ENCODE measurements at regions not wholly inside any gene's neighbourhood (a gene's known extent, or its start where the extent isn't known, plus 50 kb on each side); places are given as distances from the start of the nearest gene placed in this dataset.
"Not testable (repeated sequence)": the region's sequence is repeated elsewhere in the genome, so short reads cannot be mapped to it uniquely, and the experiment has no call there.

DNA sequence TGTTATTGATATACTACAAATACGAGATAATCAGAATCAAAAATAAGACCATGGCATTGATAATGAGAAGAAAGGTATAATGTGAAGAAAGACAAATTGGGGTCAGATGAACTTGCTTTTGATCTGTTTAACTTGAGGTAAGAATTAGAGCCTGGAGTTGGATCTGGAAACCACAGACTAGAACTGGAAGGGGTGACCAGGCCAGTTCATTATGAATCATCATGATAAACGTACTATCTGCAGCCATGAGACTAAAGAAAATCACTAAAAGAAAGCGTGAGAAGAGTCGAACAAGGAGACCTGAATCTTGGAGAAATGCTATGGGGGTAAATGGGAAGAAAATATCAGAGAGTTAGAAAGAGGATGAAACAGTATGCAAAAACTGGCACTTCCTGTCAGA, 967.5 kb downstream of the NR2F1-AS1 start:
- DNase-seq, result no peak

DNA sequence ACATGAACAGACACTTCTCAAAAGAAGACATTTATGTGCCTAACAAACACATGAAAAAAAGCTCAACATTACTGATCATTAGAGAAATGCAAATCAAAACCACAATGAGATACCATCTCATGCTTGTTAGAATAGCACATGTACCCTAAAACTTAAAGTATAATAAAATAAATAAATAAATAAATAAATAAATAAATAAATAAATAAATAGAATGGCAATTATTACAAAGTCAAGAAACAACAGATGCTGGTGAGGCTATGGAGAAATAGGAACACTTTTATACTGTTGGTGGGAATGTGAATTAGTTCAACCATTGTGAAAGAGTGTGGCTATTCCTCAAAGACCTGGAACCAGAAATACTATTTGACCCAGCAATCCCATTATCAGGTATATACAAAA, 970.6 kb downstream of the NR2F1-AS1 start:
- DNase-seq, result not testable (repeated sequence)

DNA sequence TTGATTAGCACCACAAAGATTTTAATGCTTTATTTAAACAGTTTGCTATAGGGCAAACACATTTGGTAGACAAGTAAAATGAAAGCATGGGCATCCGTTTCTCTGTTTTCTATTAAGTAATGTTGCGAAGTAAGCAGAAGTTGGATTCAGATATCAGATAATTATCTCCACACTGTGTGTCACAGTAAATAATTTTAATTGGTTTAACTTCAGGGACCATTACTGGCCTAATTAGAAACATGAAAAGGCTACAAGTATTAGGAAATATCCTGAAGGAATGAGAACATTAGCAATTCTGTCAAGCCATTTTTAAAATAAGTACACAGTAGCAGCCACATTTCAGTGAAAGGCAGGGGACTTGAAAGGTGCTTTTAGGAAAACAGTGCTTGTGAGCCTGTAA, 975.4 kb downstream of the NR2F1-AS1 start:
- no peak for DNase-seq

DNA sequence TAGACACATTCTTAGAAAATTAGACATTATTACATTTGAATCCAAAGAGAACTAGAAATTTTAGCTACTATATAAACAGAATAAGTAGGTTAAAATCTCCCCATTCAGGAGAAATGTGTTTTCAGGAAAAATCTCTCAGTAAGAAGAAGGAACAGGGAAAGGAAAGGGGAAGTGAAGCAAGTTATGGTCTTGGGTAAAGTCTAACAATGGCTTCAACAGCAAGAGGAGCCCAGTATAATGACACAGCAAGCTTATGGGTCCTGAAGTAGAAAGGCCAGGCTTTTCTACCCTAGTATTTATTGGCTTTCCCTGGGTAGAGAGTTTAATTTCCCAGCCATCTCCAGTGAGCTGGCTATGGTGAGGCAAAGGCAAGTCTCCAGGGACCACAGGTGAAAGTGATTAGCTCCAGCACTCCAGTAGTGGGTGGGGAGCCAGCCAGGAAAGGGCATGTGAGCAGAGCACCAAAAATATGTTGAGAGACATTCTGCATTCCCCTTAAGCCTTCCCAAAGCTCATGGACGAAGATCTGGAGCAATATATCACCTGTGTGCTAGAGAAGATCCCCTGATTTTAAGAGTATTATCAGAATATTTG, 981.7 kb downstream of the NR2F1-AS1 start:
- no peak for DNase-seq

DNA sequence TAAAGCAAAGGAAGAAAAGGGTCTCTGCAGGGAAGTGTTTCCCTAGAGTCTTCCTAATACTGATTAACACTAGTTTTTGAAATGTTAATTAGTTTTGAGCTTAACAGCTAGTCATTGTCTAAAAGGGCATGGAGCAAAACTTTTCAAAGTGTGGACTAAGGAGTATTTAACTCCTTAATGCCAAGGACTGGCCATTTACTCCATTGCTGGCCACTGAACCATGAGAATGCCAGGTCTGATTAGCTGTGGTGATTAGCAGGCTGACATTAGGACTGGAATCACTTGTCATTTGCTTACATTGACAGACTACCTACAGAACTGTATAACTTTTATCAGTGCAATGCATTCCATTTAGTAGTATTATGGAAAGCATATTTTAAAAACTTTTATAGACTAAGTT, 987.0 kb downstream of the NR2F1-AS1 start:
- no peak for DNase-seq

DNA sequence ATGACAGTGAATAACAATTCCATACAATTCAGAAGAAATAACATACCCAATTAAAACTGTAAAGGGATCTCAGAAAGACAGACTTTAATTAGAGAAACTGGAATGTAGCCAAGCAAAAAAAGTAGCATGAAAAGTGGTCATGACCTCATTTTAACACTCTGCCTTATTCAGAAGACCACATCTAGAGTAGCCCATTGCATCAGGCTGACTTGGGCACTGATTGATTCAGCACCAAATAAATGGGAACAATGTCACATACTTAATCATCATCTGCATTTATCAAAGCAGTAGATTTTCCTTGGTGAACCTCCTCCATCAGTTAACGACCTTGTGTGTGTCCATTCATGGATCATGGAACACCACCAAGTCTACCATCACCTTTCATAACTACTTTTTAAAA, 992.1 kb downstream of the NR2F1-AS1 start:
- DNase-seq, result no peak

DNA sequence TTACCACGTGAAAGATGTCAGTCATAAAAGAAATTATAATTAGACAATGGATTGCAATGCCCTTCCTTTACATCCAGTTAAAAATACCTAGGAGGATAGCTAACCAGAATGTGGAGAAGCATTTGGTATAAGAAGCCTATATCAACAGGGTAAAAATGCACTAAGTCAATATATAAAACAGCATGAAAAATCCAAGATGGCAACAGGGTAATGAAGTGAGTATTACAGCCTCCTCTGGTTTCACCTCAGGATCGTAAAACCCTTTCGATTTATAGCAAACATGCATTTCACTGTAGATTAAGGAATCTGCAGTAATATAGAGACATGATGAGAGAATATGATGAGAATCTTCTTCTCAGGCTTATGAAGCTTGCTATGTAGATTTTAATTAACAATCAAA, 999.3 kb downstream of the NR2F1-AS1 start:
- DNase-seq, result no peak

DNA sequence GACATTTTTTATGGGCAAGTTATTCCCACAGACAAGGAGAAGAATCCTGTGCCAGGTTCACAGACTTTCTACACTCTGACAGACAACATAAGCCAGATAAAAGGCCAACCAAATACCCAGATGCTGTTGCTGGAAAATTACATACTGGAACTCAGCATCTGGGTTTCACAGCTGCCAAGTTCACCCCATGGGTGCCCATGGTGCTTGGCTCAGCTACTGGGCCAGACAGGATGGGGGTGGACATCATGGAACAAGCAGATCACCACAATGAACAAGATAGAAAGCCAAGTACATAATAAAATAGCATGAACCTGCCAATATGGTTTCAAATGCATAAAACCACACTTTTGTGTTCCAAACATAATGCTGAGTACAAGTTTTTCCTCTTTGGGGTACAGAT, 999.8 kb downstream of the NR2F1-AS1 start:
- DNase-seq, result no peak

DNA sequence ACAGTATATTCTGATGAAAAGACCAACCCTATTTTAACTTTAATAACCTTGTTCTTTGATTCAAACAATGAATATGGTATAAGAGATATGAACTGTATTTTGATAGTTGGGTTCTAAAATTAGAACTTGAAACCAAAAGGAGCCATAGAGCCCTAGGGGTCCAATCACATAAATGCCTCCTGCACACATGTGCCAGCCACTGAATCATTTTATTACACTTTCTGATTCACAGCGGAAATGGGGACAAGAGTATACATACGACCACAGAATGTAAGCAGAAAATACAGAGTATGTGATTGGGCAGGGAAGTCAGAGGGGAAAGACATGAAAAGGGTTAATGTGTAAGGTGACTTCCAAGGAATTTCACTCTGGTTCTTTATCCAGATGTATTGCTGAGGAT, 1000.2 kb downstream of the NR2F1-AS1 start:
- peak; percentile 35 for DNase-seq

DNA sequence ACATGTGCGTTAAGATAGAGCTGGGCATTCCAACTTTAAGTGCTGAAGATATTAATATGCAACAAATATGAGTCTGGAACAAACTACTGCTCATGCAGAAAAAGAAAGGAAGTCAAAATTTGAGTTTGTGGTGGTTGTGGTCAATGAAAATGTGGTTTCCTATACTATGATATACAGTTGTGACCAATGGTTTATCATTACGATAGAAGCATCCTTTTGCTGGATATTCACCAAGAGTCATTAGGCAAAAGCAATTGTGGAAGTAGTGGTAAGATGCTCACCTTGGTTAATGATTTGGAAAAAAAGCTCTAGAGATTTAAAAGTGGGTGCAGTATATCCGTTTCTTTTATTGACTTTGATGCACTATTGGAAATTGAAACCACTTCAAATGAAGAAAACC, 1007.0 kb downstream of the NR2F1-AS1 start:
- no peak for DNase-seq

DNA sequence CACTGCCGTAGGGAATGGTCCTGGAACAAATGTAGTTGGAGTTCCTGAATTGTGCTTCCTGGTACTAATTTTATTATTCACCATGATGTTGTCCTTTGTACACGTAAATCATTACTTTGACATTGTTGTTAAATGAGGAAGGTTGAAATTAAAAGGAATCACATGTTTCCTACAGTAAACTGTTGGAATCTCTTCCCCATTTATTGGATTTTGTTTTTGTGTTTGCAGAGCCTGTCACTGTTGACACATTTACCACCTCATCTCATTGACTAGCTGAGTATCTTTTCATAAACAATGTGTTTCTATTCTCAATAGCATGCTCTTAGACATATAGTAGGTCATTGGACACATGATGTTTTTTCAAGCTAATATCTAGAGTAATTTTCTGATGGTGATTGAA, 1012.5 kb downstream of the NR2F1-AS1 start:
- no peak for DNase-seq

DNA sequence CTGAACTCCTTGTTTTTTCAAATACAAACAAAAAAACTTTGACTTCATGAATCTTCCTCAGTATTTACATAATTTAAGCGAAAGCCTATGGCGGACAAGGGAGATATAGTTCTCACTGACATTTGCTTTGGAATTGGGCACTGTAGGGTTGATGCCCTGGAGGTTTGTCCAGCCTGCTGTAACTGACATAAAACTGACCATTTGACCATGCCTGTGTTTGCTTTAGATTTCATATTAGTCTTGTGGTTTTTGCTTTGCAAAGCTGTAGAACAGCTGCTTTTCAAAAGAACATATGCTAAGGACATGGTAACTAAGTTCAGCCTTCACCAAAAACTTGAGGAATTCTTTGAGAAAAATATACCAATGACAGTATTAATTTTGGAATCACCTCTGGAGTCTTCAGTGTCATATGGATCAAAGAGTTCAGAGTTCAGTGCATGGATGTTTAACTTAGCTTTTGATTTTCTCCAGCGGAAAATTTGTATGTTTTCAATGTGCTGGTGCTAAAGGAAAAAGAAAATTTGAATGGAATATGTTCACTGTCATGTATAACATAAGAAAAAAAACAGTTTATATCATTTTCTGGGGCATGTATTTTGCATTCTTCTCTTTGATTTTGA, 1013.1 kb downstream of the NR2F1-AS1 start:
- no peak for DNase-seq

DNA sequence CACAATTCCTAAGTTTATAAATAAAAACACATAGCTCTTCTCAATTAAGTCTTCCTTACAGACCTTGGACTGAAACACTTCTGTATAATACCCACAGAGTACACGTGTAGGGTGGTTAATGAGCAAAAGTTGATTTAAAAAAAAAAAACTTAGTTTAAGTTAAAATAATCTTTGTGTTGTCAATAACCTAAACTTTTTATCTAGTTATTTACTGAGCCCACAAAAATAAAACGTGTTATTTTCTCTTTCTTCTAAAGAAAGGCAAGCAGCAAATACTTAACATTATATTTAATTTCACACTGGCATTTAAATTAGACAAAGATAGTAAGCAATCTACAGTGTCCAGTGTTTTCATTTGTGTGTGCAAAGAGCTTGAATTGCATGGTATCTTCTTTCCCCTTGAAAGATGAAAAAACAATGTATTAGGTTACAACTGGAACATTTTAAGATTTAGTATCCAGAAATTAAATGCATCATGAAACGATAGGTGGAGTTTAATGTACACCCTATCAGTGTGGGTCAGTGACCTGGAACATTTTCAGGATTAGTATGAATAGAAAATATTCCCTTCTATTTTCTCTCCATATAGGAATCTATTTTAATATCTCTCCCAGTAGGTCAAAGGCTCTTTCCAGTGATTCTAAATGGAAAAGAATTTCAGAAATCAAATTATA, 1014.8 kb downstream of the NR2F1-AS1 start:
- no peak for DNase-seq

DNA sequence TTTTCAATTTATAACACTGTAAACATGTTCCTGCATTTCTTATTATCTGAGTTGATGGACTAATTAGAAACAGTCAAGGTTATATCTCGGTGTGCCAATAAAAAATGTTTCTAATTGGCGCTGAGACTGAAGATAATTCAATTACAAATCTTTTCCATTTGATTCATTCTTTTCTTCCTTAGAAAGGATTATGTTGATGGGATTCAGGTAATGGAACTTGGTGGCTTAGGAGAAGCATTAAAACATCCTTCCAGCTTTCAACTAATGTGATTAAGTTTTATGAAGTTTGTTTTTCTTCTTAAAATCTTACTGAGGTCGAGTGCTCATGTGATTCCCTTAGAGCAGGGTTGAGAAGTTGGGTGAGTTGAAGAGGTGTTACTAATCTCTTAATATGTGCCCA, 1015.3 kb downstream of the NR2F1-AS1 start:
- DNase-seq, result no peak

DNA sequence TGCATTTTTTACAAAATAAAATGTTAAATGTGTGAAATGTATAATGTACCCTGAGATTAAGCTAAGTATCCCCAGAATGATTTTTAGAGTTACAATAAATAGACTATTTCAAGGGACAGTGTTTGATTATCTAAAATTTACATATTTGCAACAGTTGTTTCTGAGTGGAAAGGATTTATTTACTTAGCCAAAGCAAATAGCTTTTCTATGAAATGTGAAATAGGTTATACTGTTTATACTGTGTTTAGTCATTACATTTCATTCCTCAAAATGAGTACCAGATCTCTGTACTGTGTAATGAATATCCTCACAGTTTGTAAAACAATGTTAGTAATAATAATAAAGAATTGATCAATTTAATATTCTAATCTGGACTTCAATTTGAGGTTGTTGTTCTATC, 1019.0 kb downstream of the NR2F1-AS1 start:
- no peak for DNase-seq

DNA sequence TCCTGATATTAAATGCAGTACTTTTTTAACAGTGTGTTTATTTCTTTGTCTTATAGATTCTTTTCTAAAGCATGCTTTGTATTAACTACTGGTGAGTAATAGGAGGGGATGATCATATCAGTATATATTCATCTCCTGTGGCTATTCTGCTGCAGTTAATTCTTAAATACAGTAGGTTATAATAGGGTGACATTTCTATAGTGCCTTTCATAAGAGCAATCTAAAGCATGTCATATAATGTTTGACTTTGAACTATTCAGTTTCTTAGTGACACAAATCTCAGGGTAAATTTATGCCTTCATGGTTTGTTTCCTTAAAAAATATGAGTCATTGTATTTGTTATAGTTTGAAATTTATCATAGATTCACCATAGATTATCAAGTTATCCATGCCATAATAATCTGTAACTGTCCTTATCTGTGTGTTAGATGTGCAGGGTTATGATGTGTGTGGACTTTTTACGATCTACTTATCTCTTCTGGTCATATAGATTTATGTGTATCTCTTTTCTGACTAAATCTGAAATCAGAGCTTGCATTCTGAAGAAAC, 1019.5 kb downstream of the NR2F1-AS1 start:
- DNase-seq, result no peak

DNA sequence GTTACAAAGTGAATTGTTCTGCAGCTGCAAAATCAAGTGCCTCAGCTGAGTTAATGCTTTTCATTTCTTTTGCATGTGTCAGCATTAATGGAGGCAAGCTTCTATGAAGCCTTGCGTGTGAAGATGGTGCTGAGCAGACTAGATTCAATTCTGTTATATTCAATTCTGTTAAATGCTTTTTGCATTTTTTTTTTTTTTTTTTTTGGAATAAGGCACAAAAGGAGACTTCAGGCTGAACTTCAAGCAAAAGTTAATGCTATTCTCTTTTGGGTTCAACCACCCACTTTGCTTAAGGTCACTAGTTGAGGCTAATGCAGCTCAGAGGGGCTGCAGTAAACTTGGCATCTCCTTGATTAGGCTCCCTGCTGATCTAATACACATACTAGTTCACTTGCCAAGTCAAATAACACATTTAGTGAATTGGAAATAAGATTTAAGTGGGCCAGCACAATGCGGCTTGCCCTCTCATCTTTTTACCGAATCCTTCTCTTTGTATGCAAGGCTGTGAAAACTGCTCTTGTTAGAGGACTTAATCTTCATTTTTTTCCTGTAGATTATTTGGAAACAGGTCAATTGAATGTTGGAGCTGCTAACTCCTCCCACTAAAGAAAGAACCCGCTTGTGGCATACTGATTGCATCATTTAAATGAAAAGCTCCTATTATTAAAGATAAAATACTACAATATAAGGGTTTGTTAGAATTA, 1020.2 kb downstream of the NR2F1-AS1 start:
- DNase-seq, result peak; percentile 90

DNA sequence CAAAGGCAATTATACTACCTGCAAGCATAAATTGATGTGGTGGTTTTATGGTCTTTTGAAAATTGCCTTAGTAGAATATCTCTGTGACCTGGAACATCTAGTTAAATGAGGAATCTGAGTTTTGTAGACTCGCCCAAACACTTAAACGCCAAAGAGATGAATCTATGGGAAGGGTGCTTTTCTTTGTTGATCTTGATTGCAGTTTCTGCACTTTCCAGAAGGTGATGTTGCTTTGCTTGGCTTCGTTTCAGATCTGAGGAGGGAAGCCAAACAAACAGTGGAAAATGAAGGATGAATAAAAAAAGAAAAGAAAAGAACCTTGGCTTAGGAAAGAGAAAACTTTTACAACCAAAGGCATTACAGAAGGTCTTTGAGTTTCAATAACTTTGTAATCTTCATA, 1021.2 kb downstream of the NR2F1-AS1 start:
- DNase-seq, result peak; percentile 77

DNA sequence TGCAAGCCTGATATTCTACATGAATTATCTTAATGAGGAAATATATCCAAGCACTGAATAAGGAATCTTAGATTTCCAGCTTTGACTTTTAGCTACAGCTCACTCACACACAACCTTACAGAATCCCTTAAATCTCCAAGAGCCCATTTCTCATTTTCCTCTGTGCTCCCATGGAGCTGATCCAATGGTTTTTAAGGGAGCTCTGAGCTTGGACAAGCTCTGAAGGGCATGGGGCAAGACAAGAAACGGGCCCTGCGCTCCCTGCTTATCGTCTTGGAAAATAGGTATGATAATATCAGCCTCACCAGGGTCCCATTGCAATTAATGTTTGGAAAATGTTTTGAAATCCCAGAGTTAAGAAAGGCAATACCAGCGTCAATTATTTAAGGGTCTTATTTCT, 1021.7 kb downstream of the NR2F1-AS1 start:
- DNase-seq, result no peak

DNA sequence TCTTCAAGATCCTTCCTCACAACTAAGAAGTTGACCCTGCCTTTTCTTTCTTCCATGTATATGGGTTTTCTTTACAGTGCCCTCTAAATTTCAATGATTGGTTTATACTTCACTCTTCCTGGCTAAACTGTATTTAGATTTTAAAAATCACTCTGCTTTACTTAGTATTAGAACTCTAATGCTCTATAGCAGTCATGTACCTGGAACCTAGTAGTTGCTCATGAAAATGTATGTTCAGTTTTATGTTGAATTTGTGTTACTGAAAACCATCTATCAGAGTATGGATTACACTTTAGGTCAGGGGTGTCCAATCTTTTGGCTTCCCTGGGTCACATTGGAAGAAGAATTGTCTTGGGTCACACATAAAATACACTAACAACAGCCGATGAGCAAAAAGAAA, 1024.3 kb downstream of the NR2F1-AS1 start:
- no peak for DNase-seq

DNA sequence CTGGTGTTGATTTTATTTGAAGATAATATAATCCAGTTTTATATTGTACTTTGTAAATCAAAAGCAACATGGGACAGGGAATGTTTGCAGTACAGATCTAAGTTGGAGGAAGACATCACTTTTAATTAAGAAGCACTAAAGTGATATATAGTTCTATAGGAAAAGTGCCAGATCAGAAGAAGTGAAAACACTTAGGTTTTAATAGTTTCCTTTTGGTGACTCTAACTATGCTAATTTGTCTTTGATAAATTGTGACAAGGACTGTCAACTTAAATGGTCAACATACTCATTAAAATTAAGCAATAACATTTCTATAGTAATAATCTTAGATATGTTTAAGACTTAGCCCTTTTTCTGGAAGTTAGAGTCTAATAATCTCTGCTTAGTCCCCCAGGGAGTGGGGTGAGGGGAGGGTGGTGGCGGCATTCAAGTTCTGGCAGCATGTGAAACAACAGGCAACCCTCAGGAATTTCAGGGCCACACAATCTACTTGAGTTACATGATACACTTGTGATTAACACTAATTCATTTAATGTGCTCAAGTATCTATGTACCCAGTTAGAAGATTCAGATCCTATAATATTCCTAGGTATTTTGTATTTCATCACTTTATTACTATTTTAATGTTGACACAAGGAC, 1026.5 kb downstream of the NR2F1-AS1 start:
- no peak for DNase-seq

DNA sequence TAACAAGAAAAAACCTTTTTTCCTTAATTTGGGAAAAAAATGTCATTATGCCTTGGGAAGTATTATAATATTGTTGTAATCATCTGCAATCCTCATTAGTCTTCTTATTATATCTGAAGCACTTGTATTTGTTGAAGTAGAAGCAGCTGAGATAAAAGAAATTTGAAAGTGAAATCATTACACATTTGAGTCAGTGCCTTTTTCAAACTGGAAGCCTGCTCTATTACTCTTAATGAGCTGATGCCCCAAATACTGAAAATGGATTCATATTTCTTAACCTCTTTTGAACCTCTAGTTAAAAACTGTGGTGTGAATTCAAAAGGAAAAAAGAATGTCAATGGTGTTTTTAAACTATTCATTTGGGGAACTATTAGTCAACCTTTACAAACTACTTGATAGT, 1027.7 kb downstream of the NR2F1-AS1 start:
- no peak for DNase-seq

Measured in fibroblast of skin of scalp (primary cell).